Fibroblast of lung (primary cell): ENCODE measurements at regions not wholly inside any gene's neighbourhood (a gene's known extent, or its start where the extent isn't known, plus 50 kb on each side); places are given as distances from the start of the nearest gene placed in this dataset.
"Not testable (repeated sequence)": the region's sequence is repeated elsewhere in the genome, so short reads cannot be mapped to it uniquely, and the experiment has no call there.

Experiments
- DNase-seq, 2 donors: peaks; one replicate each; pipeline versions ENCODE4 v3.0.0 to v3.0.0-alpha.2; 2010; ENCODE audit warnings: low read depth in 2 of 2
- H2AFZ ChIP-seq: 2 replicates; pipeline ENCODE4 v1.5.1; 2012; ENCODE audit warnings: low read length, control low read depth, inconsistent platforms
- H3K27ac ChIP-seq: 2 replicates; pipeline ENCODE4 v1.5.1; 2011; ENCODE audit warnings: low read length, control low read depth; ENCODE audit not compliant: insufficient read depth
- H3K27me3 ChIP-seq: 2 replicates; pipeline ENCODE4 v1.5.1; 2011; ENCODE audit warnings: mild to moderate bottlenecking, low read length; ENCODE audit not compliant: control insufficient read depth, insufficient read depth
- H3K36me3 ChIP-seq: 2 replicates; pipeline ENCODE4 v1.5.1; 2011; ENCODE audit warnings: low read length; ENCODE audit not compliant: control insufficient read depth, insufficient read depth
- H3K4me1 ChIP-seq: 2 replicates; pipeline ENCODE4 v1.5.1; 2011; ENCODE audit warnings: low read length; ENCODE audit not compliant: control insufficient read depth, insufficient read depth; ENCODE audit errors: extremely low read depth
- H3K4me2 ChIP-seq: 2 replicates; pipeline ENCODE4 v1.5.1; 2011; ENCODE audit warnings: low read length, control low read depth; ENCODE audit not compliant: insufficient read depth; ENCODE audit errors: extremely low read depth
- H3K4me3 ChIP-seq, 4 experiments: fragments of 200-600 bp in 1 of 4; sonication (generic) in 1 of 4; replicated peaks in 1 of 4; 2 replicates each; pipeline ENCODE4 v1.5.1; 2011 to 2016; ENCODE audit warnings: low read length in 4 of 4, low read depth in 3 of 4, mild to moderate bottlenecking in 3 of 4, control low read depth in 2 of 4, inconsistent platforms in 1 of 4, mixed read lengths in 1 of 4; ENCODE audit not compliant: insufficient read depth in 1 of 4; ENCODE audit errors: control extremely low read depth in 1 of 4
- H3K79me2 ChIP-seq: 2 replicates; pipeline ENCODE4 v1.5.1; 2012; ENCODE audit warnings: mild to moderate bottlenecking, low read length, inconsistent platforms; ENCODE audit not compliant: control insufficient read depth, insufficient read depth
- H3K9ac ChIP-seq: 2 replicates; pipeline ENCODE4 v1.5.1; 2011; ENCODE audit warnings: mild to moderate bottlenecking, low read length, control low read depth; ENCODE audit not compliant: insufficient read depth
- H3K9me3 ChIP-seq: 2 replicates; pipeline ENCODE4 v1.5.1; 2012; ENCODE audit warnings: low read depth, low read length; ENCODE audit not compliant: control insufficient read depth, insufficient read depth
- H4K20me1 ChIP-seq: 2 replicates; pipeline ENCODE4 v1.5.1; 2011; ENCODE audit warnings: low read length; ENCODE audit not compliant: control insufficient read depth, insufficient read depth; ENCODE audit errors: extremely low read depth
- CTCF ChIP-seq, 2 donors: IDR thresholded peaks in 1 of 2; conservative IDR thresholded peaks in 1 of 2; 1 replicate in 1 of 2; 2 replicates in 1 of 2; pipeline ENCODE4 v1.5.1; 2011 to 2012; ENCODE audit warnings: low read length in 2 of 2, control low read depth in 1 of 2, inconsistent platforms in 1 of 2, low read depth in 1 of 2, mild to moderate bottlenecking in 1 of 2
- EZH2 ChIP-seq: IDR thresholded peaks from 2 replicates; pipeline ENCODE4 v1.5.1; 2012; ENCODE audit warnings: low read length, control low read depth, mild to moderate bottlenecking; ENCODE audit errors: missing control alignments

GRCh38 chr3:182330646-182331045 lies 462.7 kb upstream of the ATP11B start:
- H3K36me3 ChIP-seq = no peaks in the 10 kb centered on the region
- no peak overlapping the region for H2AFZ ChIP-seq
- H3K27me3 ChIP-seq = no peaks in the 10 kb centered on the region
- no peak overlapping the region for H3K9ac ChIP-seq
- no peak overlapping the region for H3K27ac ChIP-seq
- H3K79me2 ChIP-seq = no peaks in the 10 kb centered on the region
- no peaks in the 10 kb centered on the region for H3K9me3 ChIP-seq
- H3K4me2 ChIP-seq = no peak overlapping the region
- H3K4me1 ChIP-seq = no peaks in the 10 kb centered on the region
- no peaks in the 10 kb centered on the region for H4K20me1 ChIP-seq
- TF ChIP-seq CTCF (conservative IDR thresholded peaks at IDR 0.05 in 1 of 2, IDR thresholded peaks at IDR 0.05 in 1 of 2; ENCODE audit: low read depth in 1 of 2, low read length in 2 of 2) (no peak), EZH2 (no peak)
- no peak for DNase-seq
- H3K4me3 ChIP-seq = no peak overlapping the region

- H2AFZ ChIP-seq = no peak overlapping the region
- no peaks in the 10 kb centered on the region for H3K36me3 ChIP-seq
- H3K9ac ChIP-seq = no peak overlapping the region
- H3K9me3 ChIP-seq = no peaks in the 10 kb centered on the region
- no peak overlapping the region for H3K27ac ChIP-seq
- TF ChIP-seq EZH2 = no peak
- no peak for TF ChIP-seq CTCF (conservative IDR thresholded peaks at IDR 0.05 in 1 of 2, IDR thresholded peaks at IDR 0.05 in 1 of 2; ENCODE audit: low read depth in 1 of 2, low read length in 2 of 2)
- H3K4me2 ChIP-seq = no peak overlapping the region
- H3K4me1 ChIP-seq = no peaks in the 10 kb centered on the region
- H3K79me2 ChIP-seq = no peaks in the 10 kb centered on the region
- DNase-seq = no peak
- no peaks in the 10 kb centered on the region for H3K27me3 ChIP-seq
- no peak overlapping the region for H3K4me3 ChIP-seq
- H4K20me1 ChIP-seq = no peaks in the 10 kb centered on the region
Observed at GRCh38 chr3:182331341-182331740, 462.0 kb upstream of the ATP11B start.

GRCh38 chr3:182342252-182342651 lies 451.1 kb upstream of the ATP11B start:
- no peaks in the 10 kb centered on the region for H3K4me1 ChIP-seq
- no peaks in the 10 kb centered on the region for H3K79me2 ChIP-seq
- H3K27ac ChIP-seq = no peak overlapping the region
- DNase-seq = no peak
- no peaks in the 10 kb centered on the region for H3K9me3 ChIP-seq
- H3K9ac ChIP-seq = no peak overlapping the region
- H3K36me3 ChIP-seq = no peaks in the 10 kb centered on the region
- no peaks in the 10 kb centered on the region for H4K20me1 ChIP-seq
- no peaks in the 10 kb centered on the region for H3K27me3 ChIP-seq
- TF ChIP-seq EZH2 = no peak
- TF ChIP-seq CTCF (conservative IDR thresholded peaks at IDR 0.05 in 1 of 2, IDR thresholded peaks at IDR 0.05 in 1 of 2; ENCODE audit: low read depth in 1 of 2, low read length in 2 of 2) = no peak
- no peak overlapping the region for H2AFZ ChIP-seq
- no peak overlapping the region for H3K4me2 ChIP-seq
- H3K4me3 ChIP-seq = no peak overlapping the region

DNA sequence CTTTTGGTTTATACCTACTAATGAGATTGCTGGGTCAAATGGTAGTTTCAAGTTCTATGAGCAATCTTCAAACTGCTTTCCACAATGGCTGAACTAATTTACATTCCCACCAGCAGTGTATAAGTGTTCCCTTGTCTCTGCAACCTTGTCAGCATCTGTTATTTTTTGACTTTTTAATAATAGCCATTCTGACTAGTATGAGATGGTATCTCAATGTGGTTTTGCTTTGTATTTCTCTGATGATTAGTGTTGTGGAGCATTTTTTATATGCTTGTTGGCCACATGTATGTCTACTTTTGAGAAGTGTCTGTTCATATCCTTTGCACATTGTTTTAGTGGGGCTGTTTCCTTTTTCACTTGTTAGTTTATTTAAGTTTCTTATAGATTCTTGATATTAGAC lies 449.3 kb upstream of the ATP11B start:
- H2AFZ ChIP-seq, H3K4me1 ChIP-seq, H4K20me1 ChIP-seq, H3K79me2 ChIP-seq, H3K36me3 ChIP-seq, H3K9me3 ChIP-seq, H3K9ac ChIP-seq, H3K27ac ChIP-seq, H3K4me2 ChIP-seq, H3K4me3 ChIP-seq, H3K27me3 ChIP-seq: not testable (repeated sequence)
- peak in 1 of 2 donors; percentile 56 for DNase-seq
